Osteocyte (in vitro differentiated cells): ENCODE measurements at regions not wholly inside any gene's neighbourhood (a gene's known extent, or its start where the extent isn't known, plus 50 kb on each side); places are given as distances from the start of the nearest gene placed in this dataset.

ENCODE experiments used
- DNase-seq: peaks from one replicate; pipeline ENCODE4 v3.0.0; 2021; ENCODE audit warnings: mixed read lengths; ENCODE audit not compliant: unreplicated experiment; ENCODE audit errors: extremely low spot score
- H3K27ac Mint-ChIP-seq: one replicate; pipeline ENCODE4 v1.8.0; 2021; ENCODE audit warnings: mild to moderate bottlenecking, mixed read lengths; ENCODE audit not compliant: unreplicated experiment
- H3K27me3 Mint-ChIP-seq: one replicate; pipeline ENCODE4 v1.8.0; 2021; ENCODE audit warnings: mixed read lengths; ENCODE audit not compliant: unreplicated experiment
- H3K36me3 Mint-ChIP-seq: one replicate; pipeline ENCODE4 v1.8.0; 2021; ENCODE audit warnings: mixed read lengths; ENCODE audit not compliant: unreplicated experiment
- H3K4me1 Mint-ChIP-seq: one replicate; pipeline ENCODE4 v1.8.0; 2021; ENCODE audit warnings: mixed read lengths; ENCODE audit not compliant: unreplicated experiment
- H3K4me3 Mint-ChIP-seq: one replicate; pipeline ENCODE4 v1.8.0; 2021; ENCODE audit warnings: mild to moderate bottlenecking, moderate library complexity, mixed read lengths; ENCODE audit not compliant: unreplicated experiment
- H3K9me3 Mint-ChIP-seq: one replicate; pipeline ENCODE4 v1.8.0; 2021; ENCODE audit warnings: mixed read lengths; ENCODE audit not compliant: unreplicated experiment
- CTCF ChIP-seq: fragments of 200-600 bp; sonication (generic); IDR thresholded peaks from 2 replicates; pipeline ENCODE4 v1.5.0; 2021; ENCODE audit warnings: antibody characterized with exemption, mild to moderate bottlenecking, moderate library complexity

- no peaks in the 10 kb centered on the region for H3K36me3 Mint-ChIP-seq
- H3K27me3 Mint-ChIP-seq = peaks cover 2% of the 10 kb centered on the region
- H3K27ac Mint-ChIP-seq = no peak overlapping the region
- DNase-seq = no peak
- peaks cover 7% of the 10 kb centered on the region for H3K4me1 Mint-ChIP-seq
- H3K4me3 Mint-ChIP-seq = no peak overlapping the region
- TF ChIP-seq CTCF = no peak
- no peaks in the 10 kb centered on the region for H3K9me3 Mint-ChIP-seq
Observed at GRCh38 chr13:34416971-34417380, 525.1 kb upstream of the NBEA start.

- no peak for TF ChIP-seq CTCF
- Mint-ChIP-seq H3K4me1 (peaks cover 11% of the 10 kb centered on the region), H3K36me3 (no peaks in the 10 kb centered on the region), H3K4me3 (no peak overlapping the region), H3K9me3 (no peaks in the 10 kb centered on the region), H3K27me3 (no peaks in the 10 kb centered on the region), H3K27ac (no peak overlapping the region)
- no peak for DNase-seq
Observed at GRCh38 chr13:34417896-34418295, 524.2 kb upstream of the NBEA start.

GRCh38 chr13:34419025-34419424 lies 523.0 kb upstream of the NBEA start:
- H3K4me1 Mint-ChIP-seq = peaks cover 11% of the 10 kb centered on the region
- H3K9me3 Mint-ChIP-seq = no peaks in the 10 kb centered on the region
- H3K27me3 Mint-ChIP-seq = no peaks in the 10 kb centered on the region
- H3K27ac Mint-ChIP-seq = no peak overlapping the region
- H3K36me3 Mint-ChIP-seq = no peaks in the 10 kb centered on the region
- TF ChIP-seq CTCF = no peak
- no peak for DNase-seq
- H3K4me3 Mint-ChIP-seq = no peak overlapping the region

GRCh38 chr13:34419755-34420154 lies 522.3 kb upstream of the NBEA start:
- no peak for DNase-seq
- H3K9me3 Mint-ChIP-seq = no peaks in the 10 kb centered on the region
- TF ChIP-seq CTCF = no peak
- peaks cover 11% of the 10 kb centered on the region for H3K4me1 Mint-ChIP-seq
- H3K36me3 Mint-ChIP-seq = no peaks in the 10 kb centered on the region
- no peaks in the 10 kb centered on the region for H3K27me3 Mint-ChIP-seq
- no peak overlapping the region for H3K27ac Mint-ChIP-seq
- H3K4me3 Mint-ChIP-seq = no peak overlapping the region

GRCh38 chr13:34420702-34421346 lies 521.2 kb upstream of the NBEA start:
- no peaks in the 10 kb centered on the region for H3K9me3 Mint-ChIP-seq
- DNase-seq = no peak
- H3K4me1 Mint-ChIP-seq = peaks cover 11% of the 10 kb centered on the region
- no peaks in the 10 kb centered on the region for H3K27me3 Mint-ChIP-seq
- H3K4me3 Mint-ChIP-seq = no peak overlapping the region
- H3K27ac Mint-ChIP-seq = no peak overlapping the region
- H3K36me3 Mint-ChIP-seq = no peaks in the 10 kb centered on the region
- TF ChIP-seq CTCF = no peak
